Activated naive CD4-positive, alpha-beta T cell treated with anti-CD3 and anti-CD28 coated beads for 36 hours (primary cell): ENCODE measurements at regions not wholly inside any gene's neighbourhood (a gene's known extent, or its start where the extent isn't known, plus 50 kb on each side); places are given as distances from the start of the nearest gene placed in this dataset.
"Not testable (repeated sequence)": the region's sequence is repeated elsewhere in the genome, so short reads cannot be mapped to it uniquely, and the experiment has no call there.

Experiments used
- CTCF ChIA-PET: fragments of 350-600 bp; sonication (Branson Sonifier 250); formaldehyde crosslinking; loops from one replicate; lab custom pipeline; 2021; ENCODE audit warnings: antibody characterized with exemption; lab: Charles Lee
- DNase-seq: peaks from one replicate; pipeline ENCODE4 v3.0.0-alpha.2; 2020
- H3K27ac Mint-ChIP-seq: one replicate; pipeline ENCODE4 v1.8.0; 2021; ENCODE audit warnings: mild to moderate bottlenecking, mixed read lengths
- H3K27me3 Mint-ChIP-seq: one replicate; pipeline ENCODE4 v1.8.0; 2021; ENCODE audit warnings: low read depth, mixed read lengths
- H3K36me3 Mint-ChIP-seq: one replicate; pipeline ENCODE4 v1.8.0; 2021; ENCODE audit warnings: low read depth, mixed read lengths
- H3K4me1 Mint-ChIP-seq: one replicate; pipeline ENCODE4 v1.8.0; 2021; ENCODE audit warnings: low read depth, mixed read lengths
- H3K4me3 Mint-ChIP-seq: one replicate; pipeline ENCODE4 v1.8.0; 2021; ENCODE audit warnings: mild to moderate bottlenecking, moderate library complexity, mixed read lengths
- H3K9me3 Mint-ChIP-seq: one replicate; pipeline ENCODE4 v1.8.0; 2021; ENCODE audit warnings: mixed read lengths
- intact Hi-C: fragments of 100-400 bp; cut with micrococcal nuclease; formaldehyde crosslinking; loops from one replicate; pipeline ENCODE4 v1.15.1; 2023

DNA sequence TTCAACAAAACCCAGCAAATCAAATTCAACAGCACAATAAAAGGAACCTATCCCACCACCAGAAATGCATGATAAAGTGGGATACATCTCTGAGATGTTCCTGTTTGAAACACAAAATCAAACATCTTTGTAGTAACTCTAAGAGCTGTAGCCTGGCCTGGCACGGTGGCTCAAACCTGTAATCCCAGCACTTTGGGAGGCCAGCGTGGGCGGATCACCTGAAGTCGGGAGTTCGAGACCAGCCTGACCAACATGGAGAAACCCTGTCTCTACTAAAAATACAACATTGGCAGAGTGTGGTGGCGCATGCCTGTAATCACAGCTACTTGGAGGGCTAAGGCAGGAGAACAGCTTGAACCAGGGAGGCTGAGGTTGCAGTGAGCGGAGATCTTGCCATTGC, 202.8 kb upstream of the POTEB2 start:
- H3K4me3 Mint-ChIP-seq, H3K9me3 Mint-ChIP-seq, intact Hi-C loops, CTCF ChIA-PET, H3K27me3 Mint-ChIP-seq, DNase-seq, H3K36me3 Mint-ChIP-seq, H3K27ac Mint-ChIP-seq, H3K4me1 Mint-ChIP-seq: not testable (repeated sequence)

DNA sequence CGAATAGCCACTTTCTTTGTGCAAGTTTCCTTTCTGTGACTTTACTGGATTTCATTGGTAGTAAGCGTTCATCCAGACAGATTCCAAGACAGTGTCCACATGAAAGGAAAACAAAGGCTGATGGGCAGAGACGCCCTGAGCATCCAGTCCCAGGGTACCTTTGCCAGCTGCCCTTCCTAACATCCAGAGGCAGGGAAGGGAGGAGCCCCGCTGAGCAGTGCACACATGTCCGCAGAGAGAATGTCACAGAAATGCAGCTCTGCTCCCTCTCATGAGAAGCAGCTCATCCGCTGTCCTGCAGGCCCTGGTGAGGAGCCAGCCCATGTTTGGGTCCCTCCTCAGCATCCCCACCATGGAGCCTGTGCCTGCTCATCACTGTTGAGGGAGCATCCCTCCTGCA, 197.4 kb upstream of the POTEB2 start:
- intact Hi-C loops, H3K36me3 Mint-ChIP-seq, H3K27me3 Mint-ChIP-seq, H3K4me1 Mint-ChIP-seq, DNase-seq, H3K27ac Mint-ChIP-seq, H3K9me3 Mint-ChIP-seq, CTCF ChIA-PET, H3K4me3 Mint-ChIP-seq: not testable (repeated sequence)

DNA sequence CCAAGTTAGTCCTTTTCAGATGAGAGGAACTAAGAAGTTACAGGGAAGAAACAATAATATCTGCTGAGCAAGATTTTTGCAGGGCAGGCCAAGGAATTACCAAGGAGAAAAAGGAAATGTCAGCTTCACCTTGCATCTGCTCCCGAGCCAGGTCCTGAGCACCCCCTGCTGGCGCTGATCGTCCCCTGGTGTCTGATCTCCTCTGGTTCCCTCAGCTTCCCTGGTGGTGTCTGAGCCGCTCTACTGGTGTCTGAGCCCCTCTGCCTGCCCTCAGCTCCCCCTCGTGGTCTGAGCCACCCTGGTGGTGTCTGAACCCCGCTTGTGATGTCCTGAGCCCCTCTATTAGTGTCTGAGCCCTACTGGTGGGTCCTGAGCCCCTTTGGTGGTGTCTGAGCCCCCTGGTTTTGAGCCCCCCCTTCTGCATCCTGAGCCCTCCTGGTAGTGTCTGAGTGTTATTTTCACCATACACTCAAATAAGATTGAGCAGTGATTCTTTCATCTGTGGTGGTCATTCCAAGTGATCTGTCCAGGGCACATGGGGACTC, 196.6 kb upstream of the POTEB2 start:
- intact Hi-C loops, H3K27ac Mint-ChIP-seq, H3K9me3 Mint-ChIP-seq, H3K36me3 Mint-ChIP-seq, H3K4me1 Mint-ChIP-seq, CTCF ChIA-PET, H3K27me3 Mint-ChIP-seq, DNase-seq, H3K4me3 Mint-ChIP-seq: not testable (repeated sequence)

DNA sequence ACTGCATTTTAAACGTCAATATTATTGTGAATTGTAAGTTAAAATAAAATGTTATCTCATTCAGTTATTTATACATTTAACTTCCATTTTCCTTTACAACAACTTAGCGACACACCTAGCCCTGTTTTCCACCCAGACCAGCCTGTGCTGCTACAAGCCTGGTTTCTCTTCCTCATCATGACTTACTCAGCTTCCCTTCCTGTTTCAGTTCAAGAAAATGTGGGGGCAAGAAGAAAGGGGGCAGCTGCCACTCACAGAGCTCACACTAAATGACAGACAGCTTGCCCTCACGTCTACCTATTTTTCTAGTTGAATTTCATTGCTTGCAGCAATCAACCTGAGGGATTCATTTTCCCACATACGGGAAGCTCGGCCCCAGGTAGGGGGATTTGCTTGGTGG, 185.8 kb upstream of the POTEB2 start:
- intact Hi-C loops, result not testable (repeated sequence)

DNA sequence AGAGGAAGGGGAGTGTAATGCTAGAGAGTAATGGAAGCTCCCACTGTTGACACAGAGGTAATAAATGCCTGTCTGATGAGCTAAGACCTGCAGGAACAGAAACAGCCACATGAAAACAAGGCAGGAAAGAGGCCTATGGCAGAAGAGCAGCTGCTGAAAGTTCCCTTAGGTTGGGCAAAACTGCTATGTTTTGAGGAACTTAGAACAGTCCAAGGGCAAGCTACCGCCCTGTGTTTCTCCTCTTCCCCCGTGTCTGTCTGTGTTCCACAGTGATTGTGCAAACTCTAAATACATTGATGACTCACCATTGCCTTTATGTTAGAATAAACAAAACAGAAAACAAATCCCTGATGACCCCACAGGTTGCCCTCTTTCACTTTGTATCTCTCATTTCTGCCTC, 165.6 kb upstream of the POTEB2 start:
- DNase-seq, CTCF ChIA-PET, H3K27me3 Mint-ChIP-seq, H3K27ac Mint-ChIP-seq, intact Hi-C loops, H3K4me3 Mint-ChIP-seq, H3K9me3 Mint-ChIP-seq, H3K4me1 Mint-ChIP-seq, H3K36me3 Mint-ChIP-seq: not testable (repeated sequence)

More for the DNA sequence above, 185.8 kb upstream of the POTEB2 start:
- H3K9me3 Mint-ChIP-seq, H3K4me1 Mint-ChIP-seq, H3K27me3 Mint-ChIP-seq, H3K36me3 Mint-ChIP-seq, H3K4me3 Mint-ChIP-seq, DNase-seq, CTCF ChIA-PET, H3K27ac Mint-ChIP-seq: not testable (repeated sequence)

DNA sequence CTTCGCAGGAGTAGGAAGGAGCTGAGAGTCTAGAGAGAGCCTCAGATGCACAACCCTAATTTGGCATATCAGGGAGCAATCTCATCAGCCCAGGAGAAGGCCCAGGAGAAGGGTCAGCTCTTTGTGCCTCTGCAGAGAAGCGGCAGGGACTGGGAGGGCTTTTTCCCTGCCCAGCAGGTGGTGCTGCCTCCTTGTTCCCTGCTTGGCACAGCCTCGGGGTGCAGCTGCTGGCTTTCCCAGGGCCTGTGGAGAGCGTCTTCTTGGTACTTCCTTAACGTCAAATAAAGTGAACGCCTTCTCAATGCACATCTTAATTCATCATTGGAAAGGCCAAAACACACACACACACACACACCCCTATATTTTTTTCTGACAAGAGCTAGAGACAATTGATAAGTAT, 162.9 kb upstream of the POTEB2 start:
- H3K36me3 Mint-ChIP-seq, intact Hi-C loops, CTCF ChIA-PET, H3K9me3 Mint-ChIP-seq, H3K4me3 Mint-ChIP-seq, H3K27me3 Mint-ChIP-seq, H3K4me1 Mint-ChIP-seq, H3K27ac Mint-ChIP-seq, DNase-seq: not testable (repeated sequence)

DNA sequence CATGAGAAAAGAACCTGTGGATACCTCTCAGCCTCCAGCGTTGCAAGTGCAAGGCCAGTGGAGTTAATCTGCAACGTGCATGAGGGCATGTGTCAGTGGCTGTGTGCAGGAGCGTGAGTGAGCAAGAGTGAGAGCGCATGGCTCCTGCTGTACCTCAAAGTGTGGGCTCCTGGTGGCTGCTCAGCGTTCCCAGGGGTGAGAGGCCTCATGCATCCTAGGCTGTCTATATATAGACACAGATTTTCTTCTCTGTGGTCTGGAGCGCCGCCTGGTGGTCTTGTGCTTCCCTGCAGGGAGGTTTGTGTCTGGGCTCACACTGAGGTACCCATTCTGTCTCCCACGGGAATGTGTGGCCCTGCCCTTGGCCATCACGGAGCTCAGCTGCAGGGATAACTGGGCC, 161.8 kb upstream of the POTEB2 start:
- H3K36me3 Mint-ChIP-seq, H3K27ac Mint-ChIP-seq, intact Hi-C loops, H3K4me1 Mint-ChIP-seq, CTCF ChIA-PET, DNase-seq, H3K4me3 Mint-ChIP-seq, H3K27me3 Mint-ChIP-seq, H3K9me3 Mint-ChIP-seq: not testable (repeated sequence)

DNA sequence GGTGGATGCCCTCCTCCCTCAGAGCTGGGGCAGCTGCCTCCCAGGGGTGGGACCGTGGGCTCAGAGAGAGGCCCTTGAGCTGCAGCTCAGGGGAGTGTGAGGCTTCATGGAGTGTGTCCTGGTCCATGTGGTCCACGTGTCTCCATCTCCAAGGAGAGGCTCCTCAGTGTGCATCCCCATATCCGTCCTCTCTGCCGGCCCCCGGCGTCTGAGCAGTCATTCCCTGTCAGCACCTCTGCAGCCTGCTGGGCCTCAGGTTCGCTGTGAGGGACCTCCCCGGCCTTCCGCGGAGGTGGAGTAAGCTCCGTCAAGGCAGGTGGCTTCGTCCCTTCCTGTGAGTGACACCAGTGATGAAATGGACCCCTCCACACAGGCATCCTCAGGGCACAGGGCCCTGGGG, 160.7 kb upstream of the POTEB2 start:
- H3K27ac Mint-ChIP-seq, H3K9me3 Mint-ChIP-seq, intact Hi-C loops, H3K4me1 Mint-ChIP-seq, DNase-seq, H3K27me3 Mint-ChIP-seq, H3K4me3 Mint-ChIP-seq, CTCF ChIA-PET, H3K36me3 Mint-ChIP-seq: not testable (repeated sequence)

DNA sequence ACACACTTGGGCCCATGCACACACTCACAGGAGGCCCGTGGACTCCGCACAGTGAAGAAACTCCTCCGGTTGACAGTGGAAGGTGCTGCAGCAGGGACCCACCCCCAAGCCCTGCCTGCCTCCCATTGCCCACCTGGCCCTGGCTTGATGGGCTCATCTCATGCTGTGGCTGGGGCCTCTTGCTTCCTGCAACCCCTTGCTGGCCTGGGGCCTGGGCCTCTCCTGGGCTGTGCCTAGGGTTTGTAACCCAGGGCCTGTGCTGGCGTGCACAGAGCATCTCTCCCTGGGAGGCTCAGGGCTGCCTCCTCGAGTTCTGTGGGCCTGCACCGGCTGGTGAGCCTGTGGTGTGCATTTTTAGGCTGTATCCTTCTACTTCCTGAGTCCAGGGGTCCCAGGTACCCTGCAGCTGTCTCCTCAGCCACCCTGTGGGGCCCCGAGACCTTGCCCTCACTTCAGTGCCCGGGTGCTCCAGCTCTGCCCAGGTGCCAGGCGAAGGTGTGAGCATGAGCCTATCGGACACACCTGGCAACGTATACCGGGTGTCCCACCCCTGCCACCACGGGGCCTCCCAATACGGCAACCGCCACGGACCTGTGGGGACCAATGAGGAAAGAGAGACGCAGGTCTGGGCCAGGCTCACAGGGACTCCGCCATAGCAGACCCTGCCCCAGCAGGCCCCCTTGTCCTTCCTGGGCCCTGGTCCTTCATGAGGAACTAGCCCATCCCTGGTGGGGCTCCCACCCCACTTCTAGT, 158.3 kb upstream of the POTEB2 start:
- DNase-seq, H3K27ac Mint-ChIP-seq, H3K27me3 Mint-ChIP-seq, intact Hi-C loops, H3K4me1 Mint-ChIP-seq, H3K9me3 Mint-ChIP-seq, H3K36me3 Mint-ChIP-seq, CTCF ChIA-PET, H3K4me3 Mint-ChIP-seq: not testable (repeated sequence)

DNA sequence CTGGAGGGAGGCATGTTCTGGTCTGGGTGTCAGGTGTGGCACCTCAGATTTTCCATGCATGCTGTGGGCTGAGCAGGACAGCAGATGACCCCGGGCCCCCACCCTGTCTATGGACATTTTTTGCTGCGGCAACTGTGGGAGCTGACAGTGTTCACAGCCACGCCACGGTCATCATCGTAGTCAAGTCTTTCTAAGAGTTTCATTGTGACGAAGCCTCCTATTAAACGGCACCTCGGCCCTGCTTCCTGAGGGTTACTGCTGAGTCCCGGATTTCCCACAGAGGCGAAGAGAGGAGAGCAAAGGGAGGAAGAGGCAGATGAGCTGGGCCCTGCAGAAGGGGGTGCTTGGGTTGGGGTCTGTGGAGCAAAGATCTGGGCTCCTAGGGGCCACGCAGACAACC, 152.1 kb upstream of the POTEB2 start:
- CTCF ChIA-PET, intact Hi-C loops: not testable (repeated sequence)

DNA sequence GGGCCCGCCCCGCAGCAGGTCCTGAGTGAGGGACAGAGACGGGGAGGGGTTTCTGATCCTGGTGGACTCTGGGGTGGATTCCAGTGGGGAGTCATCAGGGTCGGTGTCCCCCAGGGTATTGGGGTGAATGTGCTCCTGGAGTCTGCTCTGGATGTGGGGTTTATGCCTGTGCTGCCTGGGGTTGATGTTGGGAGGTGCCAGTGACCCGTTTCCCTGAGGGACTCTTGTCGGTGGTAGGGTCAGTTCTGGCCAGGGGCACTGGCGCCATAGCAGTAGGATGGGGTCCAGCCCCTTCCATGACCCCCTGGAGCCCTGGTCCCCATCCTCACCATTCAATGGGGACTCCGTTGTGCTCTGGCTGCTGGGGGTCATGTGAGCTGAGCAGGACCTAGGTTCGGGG, 151.2 kb upstream of the POTEB2 start:
- H3K9me3 Mint-ChIP-seq, H3K27ac Mint-ChIP-seq, H3K4me3 Mint-ChIP-seq, H3K4me1 Mint-ChIP-seq, intact Hi-C loops, H3K27me3 Mint-ChIP-seq, CTCF ChIA-PET, H3K36me3 Mint-ChIP-seq, DNase-seq: not testable (repeated sequence)

More for the DNA sequence above, 152.1 kb upstream of the POTEB2 start:
- not testable (repeated sequence) for DNase-seq, H3K4me1 Mint-ChIP-seq, H3K27me3 Mint-ChIP-seq, H3K27ac Mint-ChIP-seq, H3K9me3 Mint-ChIP-seq, H3K4me3 Mint-ChIP-seq, H3K36me3 Mint-ChIP-seq

DNA sequence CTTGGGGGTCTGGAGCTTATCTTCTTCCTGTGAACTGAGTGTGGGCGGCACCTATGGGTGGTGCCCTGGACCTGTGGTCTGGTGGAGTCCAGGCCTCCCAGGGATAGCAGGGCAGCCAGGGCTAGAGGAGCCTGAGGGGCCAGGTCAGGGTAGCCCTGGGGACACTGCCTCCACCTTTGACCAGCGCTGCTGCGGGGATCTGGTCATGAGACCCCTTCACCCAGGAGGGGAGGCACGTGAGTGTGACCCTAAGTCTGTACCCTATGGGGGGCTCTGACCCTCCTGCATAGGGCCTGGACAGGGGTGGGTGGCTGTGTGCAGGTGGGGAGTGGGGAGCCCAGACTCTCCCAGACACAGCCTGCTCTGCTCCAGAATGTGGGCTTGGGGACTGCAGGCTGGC, 150.5 kb upstream of the POTEB2 start:
- CTCF ChIA-PET, H3K4me1 Mint-ChIP-seq, H3K27me3 Mint-ChIP-seq, H3K4me3 Mint-ChIP-seq, DNase-seq, H3K36me3 Mint-ChIP-seq, intact Hi-C loops, H3K27ac Mint-ChIP-seq, H3K9me3 Mint-ChIP-seq: not testable (repeated sequence)

DNA sequence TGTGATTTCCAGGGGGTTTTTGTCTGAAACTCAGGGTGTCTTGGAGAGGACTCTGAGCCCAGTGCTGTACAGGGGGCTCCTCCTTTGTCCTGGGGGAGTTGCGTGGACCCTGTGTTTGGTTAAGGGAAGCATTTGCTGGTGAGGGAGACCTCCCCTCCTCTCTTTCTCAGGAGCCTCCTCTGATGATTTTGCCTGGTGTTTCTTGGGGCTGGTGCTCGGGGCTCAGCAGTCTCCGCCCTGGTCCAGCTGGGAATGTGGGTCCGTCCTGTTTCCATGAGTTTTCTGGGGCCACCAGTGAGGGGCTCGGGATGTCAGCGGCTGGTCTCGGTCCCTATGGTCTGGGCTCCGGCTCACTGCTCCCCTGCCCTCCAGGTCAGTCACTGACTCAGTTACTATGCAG, 149.1 kb upstream of the POTEB2 start:
- H3K27me3 Mint-ChIP-seq, intact Hi-C loops, DNase-seq: not testable (repeated sequence)

More for the DNA sequence above, 149.1 kb upstream of the POTEB2 start:
- H3K27ac Mint-ChIP-seq, H3K9me3 Mint-ChIP-seq, H3K4me3 Mint-ChIP-seq, H3K4me1 Mint-ChIP-seq, CTCF ChIA-PET, H3K36me3 Mint-ChIP-seq: not testable (repeated sequence)
